AG09319 (cell line): ENCODE measurements at regions not wholly inside any gene's neighbourhood (a gene's known extent, or its start where the extent isn't known, plus 50 kb on each side); places are given as distances from the start of the nearest gene placed in this dataset.

Source experiments
- DNase-seq: peaks from one replicate; pipeline ENCODE4 v3.0.0-alpha.2; 2010; ENCODE audit warnings: low read depth; ENCODE audit errors: extremely low read depth
- CTCF ChIP-seq: IDR thresholded peaks from 2 replicates; pipeline ENCODE4 v1.5.1; 2011; ENCODE audit warnings: low read depth, mild to moderate bottlenecking, inconsistent platforms, low read length, moderate library complexity

- no peak for TF ChIP-seq CTCF
- no peak for DNase-seq
Observed at GRCh38 chr9:78521680-78522079, 224.8 kb downstream of the PSAT1 start.

- TF ChIP-seq CTCF = no peak
- no peak for DNase-seq
Observed at GRCh38 chr9:78525986-78526560, 229.1 kb downstream of the PSAT1 start.

GRCh38 chr9:78533500-78533899 lies 236.6 kb downstream of the PSAT1 start:
- DNase-seq = no peak
- TF ChIP-seq CTCF = no peak

GRCh38 chr9:78539188-78539587 lies 242.3 kb downstream of the PSAT1 start:
- no peak for TF ChIP-seq CTCF
- no peak for DNase-seq

GRCh38 chr9:78539904-78540303 lies 243.0 kb downstream of the PSAT1 start:
- no peak for DNase-seq
- TF ChIP-seq CTCF = no peak

GRCh38 chr9:78541868-78542443 lies 245.0 kb downstream of the PSAT1 start:
- no peak for TF ChIP-seq CTCF
- no peak for DNase-seq

GRCh38 chr9:78542491-78543181 lies 245.7 kb downstream of the PSAT1 start:
- TF ChIP-seq CTCF = no peak
- no peak for DNase-seq
